DMS 273 treated with DMSO at 0.1 percent for 48 hours (cell line): ENCODE measurements at regions not wholly inside any gene's neighbourhood (a gene's known extent, or its start where the extent isn't known, plus 50 kb on each side); places are given as distances from the start of the nearest gene placed in this dataset.
"Not testable (repeated sequence)": the region's sequence is repeated elsewhere in the genome, so short reads cannot be mapped to it uniquely, and the experiment has no call there.

Experiments
- DNase-seq: peaks from one replicate; lab custom pipeline; 2025; lab: John Stamatoyannopoulos, UW

- no peak for DNase-seq
Measured at GRCh38 chr5:120345947-120346346, 118.2 kb upstream of the PRR16 start.

GRCh38 chr5:120351071-120351470 lies 113.0 kb upstream of the PRR16 start:
- DNase-seq = not testable (repeated sequence)

GRCh38 chr5:120354126-120354525 lies 110.0 kb upstream of the PRR16 start:
- DNase-seq = no peak

- no peak for DNase-seq
Measured at GRCh38 chr5:120358949-120359348, 105.2 kb upstream of the PRR16 start.

GRCh38 chr5:120361941-120362340 lies 102.2 kb upstream of the PRR16 start:
- no peak for DNase-seq

GRCh38 chr5:120362426-120362825 lies 101.7 kb upstream of the PRR16 start:
- DNase-seq = no peak

- DNase-seq = no peak
Measured at GRCh38 chr5:120365656-120366446, 98.2 kb upstream of the PRR16 start.

GRCh38 chr5:120367896-120368634 lies 96.0 kb upstream of the PRR16 start:
- no peak for DNase-seq

- no peak for DNase-seq
Measured at GRCh38 chr5:120368923-120369715, 95.0 kb upstream of the PRR16 start.

- no peak for DNase-seq
Measured at GRCh38 chr5:120372899-120373298, 91.2 kb upstream of the PRR16 start.

GRCh38 chr5:120375248-120375647 lies 88.9 kb upstream of the PRR16 start:
- DNase-seq = no peak

GRCh38 chr5:120380644-120381043 lies 83.5 kb upstream of the PRR16 start:
- no peak for DNase-seq

GRCh38 chr5:120382833-120383232 lies 81.3 kb upstream of the PRR16 start:
- no peak for DNase-seq

- no peak for DNase-seq
Measured at GRCh38 chr5:120386981-120387380, 77.1 kb upstream of the PRR16 start.

- no peak for DNase-seq
Measured at GRCh38 chr5:120388016-120388781, 75.9 kb upstream of the PRR16 start.

- DNase-seq = no peak
Measured at GRCh38 chr5:120394259-120394658, 69.8 kb upstream of the PRR16 start.

GRCh38 chr5:120396186-120396585 lies 67.9 kb upstream of the PRR16 start:
- DNase-seq = no peak

- DNase-seq = no peak
Measured at GRCh38 chr5:120400356-120400755, 63.7 kb upstream of the PRR16 start.

GRCh38 chr5:120402606-120403005 lies 61.5 kb upstream of the PRR16 start:
- no peak for DNase-seq

- no peak for DNase-seq
Measured at GRCh38 chr5:120405286-120405864, 58.7 kb upstream of the PRR16 start.

- no peak for DNase-seq
Measured at GRCh38 chr5:120405923-120406322, 58.2 kb upstream of the PRR16 start.

- DNase-seq = no peak
Measured at GRCh38 chr5:120413686-120414085, 50.4 kb upstream of the PRR16 start.
